Loucy (cell line): ENCODE measurements at regions not wholly inside any gene's neighbourhood (a gene's known extent, or its start where the extent isn't known, plus 50 kb on each side); places are given as distances from the start of the nearest gene placed in this dataset.

Experiments used
- EZH2phosphoT487 ChIP-seq: fragments of 200-600 bp; IDR thresholded peaks from 2 replicates; pipeline ENCODE4 v1.6.1; 2018; ENCODE audit warnings: antibody characterized with exemption, mild to moderate bottlenecking, moderate library complexity, borderline replicate concordance
- TF ChIP-seq, protein P1 (sequence below): fragments of 200-600 bp; sonication (generic); conservative IDR thresholded peaks from 2 replicates; pipeline ENCODE4 v1.5.1; 2014; ENCODE audit warnings: mild to moderate bottlenecking, antibody characterized with exemption, low read length

DNA sequence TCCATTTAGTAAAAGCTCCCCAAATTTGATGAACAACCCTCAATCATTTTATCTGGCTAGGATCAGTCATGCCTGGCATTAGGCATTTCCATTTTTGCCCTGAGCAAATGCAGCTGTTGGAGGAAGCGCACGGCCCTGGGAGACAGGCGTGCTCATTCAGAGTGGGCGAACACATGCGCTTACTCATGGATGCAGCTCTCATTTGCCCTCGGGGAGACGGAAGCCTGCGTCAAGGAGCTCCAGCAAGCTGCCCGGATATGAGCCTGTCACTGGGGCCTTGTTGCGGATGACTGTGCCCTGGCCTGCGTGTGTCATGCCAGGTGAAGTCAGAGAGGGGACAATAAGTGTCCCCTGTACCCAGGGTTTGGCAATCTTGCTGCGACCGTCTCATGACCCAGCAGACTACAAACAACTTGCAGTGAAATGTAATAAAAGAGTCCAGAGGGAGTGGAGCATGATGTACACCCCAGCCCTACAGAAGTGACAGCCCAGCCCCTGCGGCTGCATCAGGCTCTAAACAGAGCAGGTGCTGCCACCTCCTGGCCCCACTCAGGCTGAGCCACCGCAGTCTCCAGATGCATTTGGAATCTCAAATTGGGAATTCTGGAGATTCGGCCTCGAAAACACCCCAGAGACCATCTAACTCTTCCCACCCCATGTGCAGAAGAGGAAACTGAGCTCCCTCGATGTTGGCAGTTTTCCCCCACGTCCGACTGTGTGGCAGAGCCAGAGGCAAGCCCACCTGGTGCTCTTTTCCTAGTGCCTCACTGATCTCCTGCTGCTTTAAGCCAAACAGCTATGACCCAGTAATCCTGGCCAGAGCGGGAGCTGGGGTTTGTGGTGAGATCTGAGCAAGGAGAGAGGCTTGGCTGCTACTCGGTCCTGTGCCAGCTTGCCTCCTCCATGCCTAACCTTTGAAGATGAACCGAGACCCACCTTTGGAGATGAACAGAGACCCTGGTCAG lies 105.0 kb upstream of the ALK start:
- TF ChIP-seq, protein P1, sequence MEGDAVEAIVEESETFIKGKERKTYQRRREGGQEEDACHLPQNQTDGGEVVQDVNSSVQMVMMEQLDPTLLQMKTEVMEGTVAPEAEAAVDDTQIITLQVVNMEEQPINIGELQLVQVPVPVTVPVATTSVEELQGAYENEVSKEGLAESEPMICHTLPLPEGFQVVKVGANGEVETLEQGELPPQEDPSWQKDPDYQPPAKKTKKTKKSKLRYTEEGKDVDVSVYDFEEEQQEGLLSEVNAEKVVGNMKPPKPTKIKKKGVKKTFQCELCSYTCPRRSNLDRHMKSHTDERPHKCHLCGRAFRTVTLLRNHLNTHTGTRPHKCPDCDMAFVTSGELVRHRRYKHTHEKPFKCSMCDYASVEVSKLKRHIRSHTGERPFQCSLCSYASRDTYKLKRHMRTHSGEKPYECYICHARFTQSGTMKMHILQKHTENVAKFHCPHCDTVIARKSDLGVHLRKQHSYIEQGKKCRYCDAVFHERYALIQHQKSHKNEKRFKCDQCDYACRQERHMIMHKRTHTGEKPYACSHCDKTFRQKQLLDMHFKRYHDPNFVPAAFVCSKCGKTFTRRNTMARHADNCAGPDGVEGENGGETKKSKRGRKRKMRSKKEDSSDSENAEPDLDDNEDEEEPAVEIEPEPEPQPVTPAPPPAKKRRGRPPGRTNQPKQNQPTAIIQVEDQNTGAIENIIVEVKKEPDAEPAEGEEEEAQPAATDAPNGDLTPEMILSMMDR, result peak; percentile 90
- TF ChIP-seq EZH2phosphoT487, result no peak
